Esophagus (tissue), 2 donors: ENCODE measurements at regions not wholly inside any gene's neighbourhood (a gene's known extent, or its start where the extent isn't known, plus 50 kb on each side); places are given as distances from the start of the nearest gene placed in this dataset.

Experiments used
- H3K27ac ChIP-seq, 2 donors: one replicate each; pipeline ENCODE4 v1.5.1; 2013; ENCODE audit warnings: low read depth in 2 of 2, mild to moderate bottlenecking in 2 of 2, inconsistent platforms in 1 of 2, low read length in 1 of 2, moderate library complexity in 1 of 2
- H3K27me3 ChIP-seq, 2 donors: one replicate each; pipeline ENCODE4 v1.6.1; 2013; ENCODE audit warnings: low read length in 2 of 2, control low read depth in 1 of 2, mild to moderate bottlenecking in 1 of 2; ENCODE audit not compliant: insufficient read depth in 2 of 2, control insufficient read depth in 1 of 2
- H3K36me3 ChIP-seq, 2 donors: one replicate each; pipeline ENCODE4 v1.6.1; 2013; ENCODE audit warnings: low read length in 1 of 2; ENCODE audit not compliant: control insufficient read depth in 2 of 2, insufficient read depth in 2 of 2
- H3K4me1 ChIP-seq, 2 donors: one replicate each; pipeline ENCODE4 v1.6.1; 2013; ENCODE audit warnings: low read length in 1 of 2; ENCODE audit not compliant: control insufficient read depth in 2 of 2, insufficient read depth in 2 of 2
- H3K4me3 ChIP-seq, 2 donors: one replicate each; pipeline ENCODE4 v1.5.1; 2013; ENCODE audit warnings: low read length in 2 of 2, mild to moderate bottlenecking in 2 of 2, low read depth in 1 of 2, moderate library complexity in 1 of 2
- H3K9me3 ChIP-seq, 2 donors: one replicate each; pipeline ENCODE4 v1.6.1; 2013; ENCODE audit warnings: mild to moderate bottlenecking in 2 of 2, low read depth in 1 of 2, low read length in 1 of 2, moderate library complexity in 1 of 2; ENCODE audit not compliant: control insufficient read depth in 2 of 2, insufficient read depth in 1 of 2
- WGBS, 2 donors: extraction: QIAGEN DNeasy Blood & Tissue Kit; methylation state at CpG; one replicate each; pipeline ENCODE4 v1.1.7; 2013; 5-methylcytosine and 5-hydroxymethylcytosine counted together
- donor health status: healthy with polysubstance abuse.
- donor health status: Bipolar disorder and iron deficiency.

GRCh38 chr3:110779581-110779980 lies 292.0 kb upstream of the NECTIN3 start:
- no peaks in the 10 kb centered on the region for H3K4me1 ChIP-seq
- H3K36me3 ChIP-seq = no peaks in the 10 kb centered on the region
- no peak overlapping the region for H3K27ac ChIP-seq
- 90 to 92% methylated on average over 2 of the region's 2 CpGs for WGBS, 2 donors
- H3K4me3 ChIP-seq = no peak overlapping the region
- H3K27me3 ChIP-seq = no peaks in the 10 kb centered on the region
- H3K9me3 ChIP-seq = no peaks in the 10 kb centered on the region

GRCh38 chr3:110783541-110783940 lies 288.1 kb upstream of the NECTIN3 start:
- Histone ChIP-seq H3K4me3 (no peak overlapping the region), H3K9me3 (no peaks in the 10 kb centered on the region), H3K27me3 (no peaks in the 10 kb centered on the region), H3K4me1 (no peaks in the 10 kb centered on the region), H3K36me3 (no peaks in the 10 kb centered on the region), H3K27ac (no peak overlapping the region)
- WGBS, 2 donors = 81 to 86% methylated on average over 3 of the region's 3 CpGs

- no peak overlapping the region for H3K4me3 ChIP-seq
- no peaks in the 10 kb centered on the region for H3K9me3 ChIP-seq
- H3K4me1 ChIP-seq = no peaks in the 10 kb centered on the region
- WGBS, 2 donors = 69 to 70% methylated on average over 1 of the region's 1 CpG
- H3K27me3 ChIP-seq = no peaks in the 10 kb centered on the region
- H3K36me3 ChIP-seq = no peaks in the 10 kb centered on the region
- no peak overlapping the region for H3K27ac ChIP-seq
Observed at GRCh38 chr3:110788794-110789193, 282.8 kb upstream of the NECTIN3 start.

GRCh38 chr3:110789315-110789714 lies 282.3 kb upstream of the NECTIN3 start:
- no peak overlapping the region for H3K4me3 ChIP-seq
- no peaks in the 10 kb centered on the region for H3K4me1 ChIP-seq
- no peak overlapping the region for H3K27ac ChIP-seq
- no peaks in the 10 kb centered on the region for H3K36me3 ChIP-seq
- no peaks in the 10 kb centered on the region for H3K9me3 ChIP-seq
- 82 to 92% methylated on average over 2 of the region's 2 CpGs for WGBS, 2 donors
- no peaks in the 10 kb centered on the region for H3K27me3 ChIP-seq

- Histone ChIP-seq H3K27me3 (no peaks in the 10 kb centered on the region), H3K9me3 (no peaks in the 10 kb centered on the region), H3K4me1 (no peaks in the 10 kb centered on the region), H3K4me3 (no peak overlapping the region), H3K36me3 (no peaks in the 10 kb centered on the region), H3K27ac (no peak overlapping the region)
- WGBS, 2 donors = 83 to 86% methylated on average over 2 of the region's 2 CpGs
Observed at GRCh38 chr3:110790631-110791030, 281.0 kb upstream of the NECTIN3 start.

GRCh38 chr3:110791995-110792686 lies 279.5 kb upstream of the NECTIN3 start:
- 74 to 82% methylated on average over 2 of the region's 2 CpGs for WGBS, 2 donors
- H3K9me3 ChIP-seq = no peaks in the 10 kb centered on the region
- no peaks in the 10 kb centered on the region for H3K36me3 ChIP-seq
- H3K27me3 ChIP-seq = no peaks in the 10 kb centered on the region
- no peak overlapping the region for H3K27ac ChIP-seq
- H3K4me1 ChIP-seq = no peaks in the 10 kb centered on the region
- no peak overlapping the region for H3K4me3 ChIP-seq

GRCh38 chr3:110793611-110794010 lies 278.0 kb upstream of the NECTIN3 start:
- H3K27ac ChIP-seq = no peak overlapping the region
- H3K4me1 ChIP-seq = no peaks in the 10 kb centered on the region
- H3K9me3 ChIP-seq = no peaks in the 10 kb centered on the region
- H3K36me3 ChIP-seq = no peaks in the 10 kb centered on the region
- H3K4me3 ChIP-seq = no peak overlapping the region
- 41 to 44% methylated on average over 1 of the region's 1 CpG for WGBS, 2 donors
- H3K27me3 ChIP-seq = no peaks in the 10 kb centered on the region

- WGBS, 2 donors = 52 to 65% methylated on average over 2 of the region's 2 CpGs
- Histone ChIP-seq H3K27ac (no peak overlapping the region), H3K4me1 (no peaks in the 10 kb centered on the region), H3K27me3 (no peaks in the 10 kb centered on the region), H3K9me3 (no peaks in the 10 kb centered on the region), H3K36me3 (no peaks in the 10 kb centered on the region), H3K4me3 (no peak overlapping the region)
Observed at GRCh38 chr3:110795163-110795562, 276.5 kb upstream of the NECTIN3 start.

- Histone ChIP-seq H3K9me3 (no peaks in the 10 kb centered on the region), H3K36me3 (no peaks in the 10 kb centered on the region)
- 52 to 76% methylated on average over 2 of the region's 2 CpGs for WGBS, 2 donors
Observed at GRCh38 chr3:110799271-110799670, 272.3 kb upstream of the NECTIN3 start.

GRCh38 chr3:110804856-110805255 lies 266.8 kb upstream of the NECTIN3 start:
- H3K4me1 ChIP-seq = no peaks in the 10 kb centered on the region
- H3K27me3 ChIP-seq = no peaks in the 10 kb centered on the region
- no peaks in the 10 kb centered on the region for H3K9me3 ChIP-seq
- H3K4me3 ChIP-seq = no peak overlapping the region
- no peaks in the 10 kb centered on the region for H3K36me3 ChIP-seq
- 67 to 71% methylated on average over 2 of the region's 2 CpGs for WGBS, 2 donors
- H3K27ac ChIP-seq = no peak overlapping the region

More at GRCh38 chr3:110799271-110799670, 272.3 kb upstream of the NECTIN3 start:
- Histone ChIP-seq H3K27ac (no peak overlapping the region), H3K27me3 (no peaks in the 10 kb centered on the region), H3K4me3 (no peak overlapping the region), H3K4me1 (no peaks in the 10 kb centered on the region)
